IPS-11a (cell line): ENCODE measurements at regions not wholly inside any gene's neighbourhood (a gene's known extent, or its start where the extent isn't known, plus 50 kb on each side); places are given as distances from the start of the nearest gene placed in this dataset.
"Not testable (repeated sequence)": the region's sequence is repeated elsewhere in the genome, so short reads cannot be mapped to it uniquely, and the experiment has no call there.

Experiments used
- H3K4me3 ChIP-seq: one replicate; pipeline ENCODE4 v1.5.1; 2013; ENCODE audit warnings: low read depth, low read length, control low read depth

DNA sequence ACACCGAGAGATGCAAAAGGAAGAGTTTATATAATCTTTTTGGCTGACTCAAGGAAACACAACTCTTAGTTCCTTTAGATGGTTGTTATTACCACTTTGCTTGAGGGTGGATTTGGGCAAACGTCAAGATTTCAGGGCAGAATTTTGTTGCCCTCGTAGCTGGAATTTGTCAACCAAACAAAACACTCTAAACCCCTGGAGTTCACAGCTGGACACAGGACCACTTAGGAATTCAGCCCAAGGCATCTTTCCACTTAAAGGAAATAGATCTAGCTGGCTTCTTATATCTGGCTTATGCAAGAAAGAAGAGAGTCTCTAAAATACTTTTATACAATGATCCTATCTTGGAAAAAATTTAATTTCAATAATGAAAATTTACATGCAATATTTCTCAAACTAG is 237.8 kb upstream of the LRIG3 start:
- no peak overlapping the region for H3K4me3 ChIP-seq

DNA sequence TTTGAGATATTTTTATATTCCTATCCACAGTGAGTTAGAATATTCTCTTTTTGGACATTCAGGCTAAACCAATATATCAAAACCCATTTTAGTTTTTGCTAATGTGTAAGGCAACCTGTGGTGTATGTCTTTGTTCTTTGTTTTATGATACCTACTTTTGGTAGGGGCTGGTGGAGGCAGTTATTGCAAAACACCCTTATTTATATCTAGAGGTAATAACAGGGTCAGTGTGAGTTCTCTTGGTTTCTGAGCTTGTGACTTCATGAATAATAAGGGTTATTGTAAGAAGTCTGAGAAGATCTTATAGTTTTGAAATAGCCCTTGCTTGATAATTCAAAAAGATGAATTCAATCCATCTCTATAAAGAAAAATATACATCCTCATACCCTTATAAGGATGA is 235.1 kb upstream of the LRIG3 start:
- no peak overlapping the region for H3K4me3 ChIP-seq

DNA sequence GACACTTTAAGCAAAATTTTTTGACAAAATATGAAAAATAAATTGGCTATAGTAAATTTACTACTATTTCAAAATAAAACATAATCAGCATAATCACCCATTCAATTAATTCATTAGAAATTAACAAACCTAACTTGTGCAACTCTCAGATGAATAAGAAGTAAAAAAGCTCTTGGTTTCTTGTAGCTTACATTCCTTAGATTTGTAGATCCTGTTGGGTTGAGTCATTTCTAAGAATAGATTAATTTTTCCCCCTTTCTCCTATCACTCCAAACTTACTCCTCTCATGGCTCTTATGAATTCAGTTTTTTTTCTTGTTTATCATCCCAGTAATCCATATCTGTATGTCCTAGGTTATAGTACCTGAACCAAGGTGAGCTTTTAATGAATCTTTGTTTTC is 230.9 kb upstream of the LRIG3 start:
- no peak overlapping the region for H3K4me3 ChIP-seq

DNA sequence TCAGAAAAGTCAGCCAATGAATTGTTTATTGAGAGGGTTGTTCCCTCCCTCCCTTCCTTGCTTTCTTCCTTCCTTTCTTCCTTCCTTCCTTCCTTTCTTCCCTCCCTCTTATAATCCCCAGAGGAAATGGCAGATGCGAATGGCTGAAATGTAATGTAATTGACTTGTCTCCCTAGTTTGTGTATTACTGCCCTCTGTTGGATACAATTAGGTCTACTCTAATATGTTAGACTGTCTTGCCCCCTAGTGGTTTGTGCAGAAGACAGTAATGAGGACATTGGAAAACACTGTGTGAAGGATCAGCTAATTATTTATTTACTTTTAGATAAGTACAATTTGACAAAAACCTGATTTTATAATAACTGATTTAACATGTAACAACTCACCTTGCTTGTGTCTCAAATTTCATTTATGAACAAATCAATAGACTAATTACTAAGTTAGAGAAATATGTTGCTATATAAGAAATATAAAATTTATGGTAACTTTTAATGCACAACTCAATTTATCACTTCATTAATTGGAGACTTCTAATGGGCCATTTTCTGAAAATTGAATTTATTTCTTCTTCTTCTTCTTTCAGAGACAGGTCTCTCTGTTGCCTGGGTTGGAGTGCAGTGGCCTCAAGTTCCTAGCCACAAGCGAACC is 229.8 kb upstream of the LRIG3 start:
- H3K4me3 ChIP-seq = no peak overlapping the region

DNA sequence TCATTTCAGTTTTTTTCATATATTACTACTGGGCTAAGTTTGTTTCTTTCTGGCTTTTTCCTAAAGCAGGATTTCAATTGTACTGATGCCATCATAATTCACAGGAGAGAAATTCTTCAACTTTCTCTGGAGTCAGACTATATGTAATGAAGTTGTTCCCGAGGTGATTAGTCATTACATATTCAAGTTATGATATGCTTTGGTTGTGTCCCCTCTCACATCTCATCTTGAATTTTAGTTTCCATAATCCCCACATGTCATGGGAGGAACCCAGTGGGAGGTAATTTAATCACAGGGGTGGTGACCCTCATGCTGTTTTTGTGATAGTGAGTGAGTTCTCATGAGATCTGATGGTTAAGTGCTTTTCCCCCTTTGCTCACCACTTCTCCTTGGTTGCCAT is 227.5 kb upstream of the LRIG3 start:
- no peak overlapping the region for H3K4me3 ChIP-seq

DNA sequence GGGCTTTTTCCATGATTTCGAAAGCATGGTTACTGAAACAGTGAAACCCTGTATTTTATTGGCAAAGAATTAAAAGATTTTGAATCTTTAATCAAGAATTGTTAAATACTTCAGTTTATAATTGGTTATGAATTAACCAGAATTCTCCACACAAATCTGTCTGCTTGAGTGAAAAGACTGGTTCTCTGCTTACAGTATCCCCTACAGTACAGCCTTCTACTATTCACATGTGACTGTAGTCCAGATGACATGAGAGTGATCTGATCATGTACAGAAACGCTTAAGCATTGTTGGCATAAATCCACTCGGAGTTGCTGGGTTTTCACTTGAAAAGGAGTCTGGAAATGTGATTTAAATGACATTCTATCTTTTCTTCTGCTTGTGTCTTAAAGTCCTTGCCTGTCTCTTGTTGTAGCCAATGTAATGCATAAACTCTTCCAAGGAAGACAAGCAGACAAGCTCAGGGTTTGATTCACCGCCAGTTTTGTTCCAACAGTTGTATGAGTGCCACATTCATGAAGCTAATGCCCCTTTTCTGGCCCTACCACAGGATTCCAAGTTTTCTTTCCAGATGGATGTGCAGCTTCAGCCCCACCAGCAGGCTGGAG is 222.0 kb upstream of the LRIG3 start:
- no peak overlapping the region for H3K4me3 ChIP-seq

DNA sequence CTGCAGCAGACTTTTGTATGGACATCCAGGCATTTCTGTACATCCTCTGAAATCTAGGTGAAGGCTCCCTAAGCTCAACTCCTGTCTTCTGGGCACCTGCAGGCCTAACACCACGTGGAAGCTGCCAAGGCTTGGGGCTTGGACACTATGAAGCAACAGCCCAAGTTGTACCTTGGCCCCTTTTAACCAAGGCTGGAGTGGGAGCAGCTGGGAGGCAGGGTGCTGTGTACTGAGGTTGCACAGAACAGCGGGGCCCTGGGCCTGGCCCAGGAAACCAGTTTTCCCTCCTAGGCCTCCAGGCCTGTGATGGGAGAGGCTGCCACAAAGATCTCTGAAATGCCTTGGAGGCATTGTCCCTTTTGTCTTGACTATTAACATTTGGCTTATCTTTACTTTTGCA is 214.4 kb upstream of the LRIG3 start:
- no peak overlapping the region for H3K4me3 ChIP-seq

DNA sequence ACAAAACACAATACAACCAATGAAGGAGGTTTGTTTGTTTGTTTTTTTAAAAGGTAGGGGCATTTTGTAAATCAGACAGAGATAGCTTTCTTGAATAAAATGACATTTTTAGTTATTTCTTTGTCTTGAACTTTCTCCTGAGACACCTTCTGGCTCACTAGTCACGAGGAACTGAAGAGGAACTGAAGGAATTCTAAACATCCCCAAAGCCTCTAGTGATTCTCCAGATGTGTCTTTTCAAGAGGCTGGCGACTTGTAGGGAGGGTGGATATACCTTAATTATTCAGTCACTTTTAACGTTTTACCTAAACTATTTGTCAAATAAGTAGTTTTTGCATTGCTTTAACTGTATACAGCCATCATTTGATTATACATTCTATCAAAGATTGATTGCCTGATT is 211.2 kb upstream of the LRIG3 start:
- no peak overlapping the region for H3K4me3 ChIP-seq

DNA sequence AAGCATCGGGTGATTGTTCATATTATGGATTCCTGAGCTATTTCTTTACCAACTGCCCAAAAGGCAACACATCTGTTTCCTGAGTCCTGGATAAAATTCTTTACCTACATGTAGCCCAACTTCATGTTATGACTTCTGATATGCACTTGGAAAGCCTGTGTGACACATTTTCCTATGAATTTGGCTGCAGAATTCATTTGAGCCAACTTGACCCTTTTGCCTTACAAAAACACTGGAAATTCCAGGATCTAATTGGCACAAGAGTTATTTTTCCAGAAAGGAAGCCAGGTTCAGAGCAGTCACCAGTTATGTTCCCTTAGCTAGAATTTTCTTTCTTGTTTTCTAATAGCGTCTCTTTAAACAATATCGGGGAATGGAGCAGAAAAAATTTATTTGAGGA is 202.5 kb upstream of the LRIG3 start:
- H3K4me3 ChIP-seq = no peak overlapping the region

DNA sequence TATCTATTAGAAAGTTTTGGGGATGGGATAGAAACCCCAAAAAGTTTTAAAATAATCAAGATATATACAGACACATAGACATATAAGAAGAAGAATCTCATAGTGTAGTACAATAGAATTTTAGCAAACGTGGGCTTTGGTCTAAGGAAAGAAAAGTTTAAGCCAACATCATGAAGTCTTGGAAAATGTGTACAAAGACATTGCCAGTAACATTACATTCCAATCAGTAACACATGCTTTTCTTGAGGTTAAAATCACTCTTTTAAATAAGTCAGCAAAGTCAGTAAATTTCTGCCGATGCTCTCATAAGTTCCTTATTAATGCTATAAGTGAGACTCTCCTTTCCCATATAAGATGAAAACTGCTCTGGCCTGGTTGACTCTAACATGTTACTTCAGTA is 201.1 kb upstream of the LRIG3 start:
- H3K4me3 ChIP-seq = no peak overlapping the region

DNA sequence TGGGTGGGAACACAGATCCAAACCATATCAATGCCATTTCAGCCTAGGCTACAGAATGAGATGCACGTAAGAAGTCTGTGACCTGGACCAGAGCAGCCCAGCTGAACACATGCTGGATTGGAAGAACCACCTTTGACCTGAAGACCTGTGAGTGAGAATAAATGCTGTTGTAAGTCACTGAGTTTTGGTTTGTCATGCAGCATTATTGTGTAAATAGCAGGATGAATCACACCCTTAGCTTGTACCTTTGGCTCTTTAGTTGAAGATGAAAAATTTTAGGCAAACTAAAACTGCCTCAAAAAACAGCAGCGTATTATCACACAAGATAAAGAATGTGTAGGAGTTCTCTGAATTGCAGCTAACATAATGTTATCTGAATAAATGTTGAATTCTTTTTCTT is 199.4 kb upstream of the LRIG3 start:
- no peak overlapping the region for H3K4me3 ChIP-seq

DNA sequence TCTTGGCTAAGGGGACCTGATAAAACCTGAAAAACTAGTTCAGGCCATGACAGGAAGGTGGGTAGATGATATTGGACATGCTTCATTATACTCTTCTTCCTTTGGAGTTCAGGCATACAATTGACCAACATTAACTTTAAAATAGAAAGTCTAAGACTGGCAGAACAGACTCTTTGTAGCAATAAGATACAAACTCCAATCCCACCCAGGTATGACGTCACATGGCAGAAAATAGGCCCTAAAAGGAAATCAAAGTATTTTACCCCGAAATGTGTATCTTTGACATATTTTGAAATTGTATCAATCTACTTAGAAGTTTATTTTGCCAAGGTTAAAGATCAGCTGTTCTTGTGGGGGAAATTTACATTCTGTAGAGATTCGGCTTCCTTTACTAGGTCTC is 198.1 kb upstream of the LRIG3 start:
- no peak overlapping the region for H3K4me3 ChIP-seq

DNA sequence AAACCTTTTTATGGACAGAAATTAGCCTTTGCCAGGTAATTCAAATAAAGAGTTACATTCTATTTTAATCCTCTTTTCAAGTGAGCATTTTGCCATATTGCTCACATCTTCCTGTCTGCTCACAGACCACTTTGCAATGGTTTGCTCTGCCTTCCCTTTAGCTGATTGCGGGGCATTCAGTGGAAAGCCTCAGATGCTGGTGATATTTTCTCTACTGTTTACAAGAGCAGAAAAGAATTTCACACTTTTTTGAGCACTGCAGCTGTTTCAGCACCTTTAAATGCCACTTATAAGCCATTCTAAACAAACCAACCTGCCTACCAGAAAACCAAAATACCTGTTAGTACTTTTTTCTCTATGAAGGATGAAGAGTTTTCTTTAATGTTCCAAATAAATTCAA is 195.7 kb upstream of the LRIG3 start:
- no peak overlapping the region for H3K4me3 ChIP-seq

DNA sequence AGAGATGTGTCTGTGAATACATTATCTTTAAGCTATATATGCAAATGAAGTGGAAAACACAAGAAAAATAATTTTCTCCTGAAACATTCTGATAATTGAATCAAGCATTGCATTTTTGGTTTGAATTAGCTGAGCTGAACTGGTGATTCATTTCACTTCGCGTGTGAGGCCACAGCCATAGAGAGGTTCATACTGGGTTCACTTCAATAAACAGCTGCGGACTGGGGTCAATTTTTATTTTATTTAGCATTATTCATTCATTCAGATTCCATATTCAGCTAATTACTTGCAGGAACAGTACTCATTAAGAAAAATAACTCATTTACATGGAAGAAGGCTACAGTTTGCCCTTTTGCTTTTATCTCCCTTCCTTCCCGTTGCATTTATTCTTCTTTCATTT is 195.2 kb upstream of the LRIG3 start:
- no peak overlapping the region for H3K4me3 ChIP-seq

DNA sequence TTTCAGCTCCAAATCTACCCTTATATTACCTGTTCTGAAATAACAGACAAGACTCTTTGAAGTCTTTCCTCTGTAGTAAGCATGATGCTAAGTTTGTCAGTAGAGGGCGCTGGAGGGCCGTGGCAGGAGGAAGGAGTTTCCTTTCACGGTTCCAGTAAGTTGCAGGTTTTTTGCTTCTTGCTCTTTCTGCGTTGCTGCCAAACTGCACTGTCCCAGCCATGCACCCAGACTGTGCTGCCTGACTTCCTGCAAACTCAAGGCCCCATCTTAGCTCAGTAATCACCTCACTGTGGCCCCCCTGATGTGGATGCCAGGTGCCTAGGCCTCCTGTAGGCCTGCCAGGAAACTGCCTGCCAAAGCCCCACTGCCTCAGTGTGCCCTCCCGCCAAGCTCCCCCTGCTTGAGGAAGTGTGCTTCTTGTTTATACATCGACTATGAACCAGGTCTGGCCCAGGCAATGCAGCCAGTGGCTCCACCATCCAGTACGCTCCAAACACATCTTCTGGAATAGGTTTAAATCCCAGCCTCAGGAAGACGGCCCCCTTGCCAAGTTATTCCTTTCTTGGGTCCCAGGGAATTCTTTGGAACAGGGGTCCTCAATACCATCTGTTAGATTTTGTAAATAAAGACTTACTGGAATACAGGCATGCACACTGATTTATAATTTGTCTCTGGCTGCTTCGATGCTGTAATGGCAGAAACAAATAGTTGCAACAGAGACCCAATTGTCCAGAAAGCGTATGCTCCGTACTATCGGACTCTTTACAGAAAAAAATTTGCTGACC is 193.7 kb upstream of the LRIG3 start:
- no peak overlapping the region for H3K4me3 ChIP-seq

DNA sequence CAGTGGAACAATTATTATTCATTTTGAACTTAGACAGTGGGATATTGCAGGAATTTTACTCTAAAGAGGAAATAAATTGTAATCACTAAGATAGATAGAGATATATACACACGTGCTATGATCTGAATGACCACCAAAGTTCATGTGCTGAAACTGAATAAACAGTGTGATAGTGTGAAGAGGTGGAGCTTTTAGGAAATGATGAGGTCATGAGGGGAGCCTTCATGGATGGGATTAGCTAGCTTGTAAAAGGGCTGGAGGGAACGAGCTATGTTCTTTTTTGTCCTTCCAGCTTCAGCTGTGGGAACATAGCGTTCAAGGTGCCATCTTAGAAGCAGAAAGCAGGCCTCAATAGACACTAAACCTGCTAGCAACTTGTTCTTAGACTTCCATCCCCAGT is 191.5 kb upstream of the LRIG3 start:
- H3K4me3 ChIP-seq = no peak overlapping the region

DNA sequence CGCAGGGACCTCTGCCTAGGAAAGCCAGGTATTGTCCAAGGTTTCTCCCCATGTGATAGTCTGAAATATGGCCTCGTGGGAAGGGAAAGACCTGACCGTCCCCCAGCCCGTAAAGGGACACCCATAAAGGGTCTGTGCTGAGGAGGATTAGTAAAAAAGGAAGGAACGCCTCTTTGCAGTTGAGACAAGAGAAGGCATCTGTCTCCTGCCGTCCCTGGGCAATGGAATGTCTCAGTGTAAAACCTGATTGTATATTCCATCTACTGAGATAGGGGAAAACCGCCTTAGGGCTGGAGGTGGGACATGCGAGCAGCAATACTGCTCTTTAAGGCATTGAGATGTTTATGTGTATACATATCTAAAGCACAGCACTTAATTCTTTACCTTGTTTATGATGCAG is 188.2 kb upstream of the LRIG3 start:
- H3K4me3 ChIP-seq = not testable (repeated sequence)

DNA sequence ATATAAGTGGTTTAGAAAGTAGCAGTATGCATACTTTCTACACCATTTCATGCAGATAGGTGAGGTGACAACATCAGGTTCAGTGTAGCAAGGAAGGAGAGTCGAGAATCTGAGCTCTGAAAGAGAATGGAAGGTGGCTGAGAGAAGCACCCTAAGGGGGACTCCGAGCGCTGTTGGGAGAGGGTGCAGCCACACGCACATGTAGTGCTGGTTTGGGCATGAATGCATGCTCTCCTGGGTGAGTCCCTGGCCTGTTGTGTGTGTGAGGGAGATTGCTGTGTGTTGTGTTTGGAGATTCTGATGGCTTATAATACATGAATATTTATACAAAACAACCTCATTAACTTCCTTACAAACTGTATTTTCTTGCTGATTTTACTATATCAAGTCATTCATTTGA is 180.3 kb upstream of the LRIG3 start:
- H3K4me3 ChIP-seq = no peak overlapping the region

DNA sequence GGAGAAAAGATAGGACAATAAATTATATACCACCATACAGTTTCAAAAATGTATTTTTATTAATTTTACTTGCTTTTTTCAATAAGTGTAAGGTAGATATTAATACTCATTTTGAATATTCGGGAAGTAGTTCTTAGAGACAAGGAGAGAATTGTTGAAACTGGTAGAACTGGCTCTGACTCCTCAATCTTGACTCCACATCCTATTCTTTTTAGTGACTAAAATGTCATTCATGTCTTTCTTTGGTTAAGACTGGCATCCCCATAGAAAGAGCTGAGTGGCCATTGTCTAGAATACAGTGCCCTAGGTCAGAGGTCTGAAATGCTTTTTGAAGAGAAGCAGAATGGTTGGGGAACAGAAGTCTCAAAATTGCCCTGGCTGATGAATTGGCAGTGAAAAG is 177.6 kb upstream of the LRIG3 start:
- no peak overlapping the region for H3K4me3 ChIP-seq

DNA sequence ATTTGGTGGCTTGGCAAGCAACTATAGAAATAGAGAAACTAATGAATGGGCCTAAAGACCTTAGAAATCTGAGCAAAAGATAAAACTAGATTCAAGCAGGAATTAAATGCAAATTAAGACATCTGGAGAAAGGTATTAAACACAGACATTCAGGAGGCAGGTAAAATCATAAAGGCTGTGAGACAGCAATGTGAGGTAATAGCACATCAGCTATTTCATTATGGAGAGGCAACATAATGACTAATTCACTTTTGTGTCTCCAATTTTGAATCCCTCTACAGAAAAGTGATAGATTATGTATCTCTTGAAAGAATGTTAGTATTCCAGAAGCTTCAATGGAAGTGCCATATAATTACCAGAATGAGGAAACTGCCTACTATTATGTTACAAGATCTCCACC is 175.9 kb upstream of the LRIG3 start:
- H3K4me3 ChIP-seq = no peak overlapping the region

DNA sequence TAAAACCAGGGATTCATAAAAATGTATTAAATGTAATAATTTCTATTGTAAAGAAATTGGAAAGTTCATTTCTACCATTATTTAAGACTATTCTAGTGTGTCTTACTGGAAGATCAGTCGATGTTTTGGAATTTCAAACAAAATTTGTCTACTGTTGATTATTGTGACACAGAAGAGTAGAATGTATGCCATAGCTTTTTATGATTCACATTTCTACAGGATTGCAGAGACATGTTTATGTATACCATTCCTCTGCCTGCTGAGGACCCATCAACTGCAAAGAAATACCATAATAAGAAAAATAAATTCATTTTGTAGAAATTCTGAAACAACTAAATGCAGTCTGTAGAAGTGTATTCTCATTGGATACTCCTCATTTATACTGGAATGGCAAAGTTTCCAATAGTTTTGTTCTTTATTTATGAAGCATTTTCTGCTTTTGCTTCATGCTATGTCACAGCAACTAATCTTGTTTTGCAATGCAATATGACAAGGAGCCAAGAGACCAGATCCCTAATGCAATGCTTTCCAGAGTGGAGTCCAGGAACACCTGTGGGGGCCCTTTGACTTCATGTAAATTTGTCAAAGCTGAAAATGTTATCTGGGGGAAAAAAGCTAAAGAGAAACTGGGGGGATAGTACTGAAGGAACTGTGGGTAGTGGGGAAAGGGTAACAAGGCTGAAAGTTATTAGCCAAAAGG is 172.9 kb upstream of the LRIG3 start:
- H3K4me3 ChIP-seq = no peak overlapping the region

DNA sequence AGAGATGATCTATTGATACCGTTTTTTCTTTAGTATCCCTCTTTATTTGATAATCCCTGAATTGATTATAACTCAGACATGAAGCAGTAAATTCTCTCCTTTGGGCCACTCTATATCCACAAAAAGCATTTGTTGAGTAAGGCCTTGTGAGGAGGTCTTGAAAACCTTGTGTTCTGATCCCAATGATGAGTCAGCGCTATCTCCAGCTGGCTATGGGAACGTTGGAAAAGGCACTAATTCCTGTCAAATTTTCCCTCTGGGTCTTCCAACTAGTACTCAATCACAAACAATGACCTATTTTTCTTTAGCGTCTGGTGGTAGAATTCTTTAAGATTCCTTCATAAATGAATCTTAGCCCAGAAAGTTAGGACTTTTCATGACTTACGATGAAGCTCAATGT is 168.4 kb upstream of the LRIG3 start:
- no peak overlapping the region for H3K4me3 ChIP-seq
